Lower leg skin (tissue), 3 donors: ENCODE measurements at regions not wholly inside any gene's neighbourhood (a gene's known extent, or its start where the extent isn't known, plus 50 kb on each side); places are given as distances from the start of the nearest gene placed in this dataset.

Experiments
- CTCF ChIP-seq, 3 donors: fragments of 450-650 bp; IDR thresholded peaks; one replicate each; pipeline ENCODE4 v1.5.1; 2016; ENCODE audit warnings: antibody characterized with exemption in 3 of 3, mild to moderate bottlenecking in 3 of 3, moderate library complexity in 2 of 3
- POLR2A ChIP-seq, 2 donors: fragments of 450-650 bp; IDR thresholded peaks; one replicate each; pipeline ENCODE4 v1.6.1; 2016 to 2017; ENCODE audit warnings: antibody characterized with exemption in 2 of 2, mild to moderate bottlenecking in 1 of 2, moderate library complexity in 1 of 2

DNA sequence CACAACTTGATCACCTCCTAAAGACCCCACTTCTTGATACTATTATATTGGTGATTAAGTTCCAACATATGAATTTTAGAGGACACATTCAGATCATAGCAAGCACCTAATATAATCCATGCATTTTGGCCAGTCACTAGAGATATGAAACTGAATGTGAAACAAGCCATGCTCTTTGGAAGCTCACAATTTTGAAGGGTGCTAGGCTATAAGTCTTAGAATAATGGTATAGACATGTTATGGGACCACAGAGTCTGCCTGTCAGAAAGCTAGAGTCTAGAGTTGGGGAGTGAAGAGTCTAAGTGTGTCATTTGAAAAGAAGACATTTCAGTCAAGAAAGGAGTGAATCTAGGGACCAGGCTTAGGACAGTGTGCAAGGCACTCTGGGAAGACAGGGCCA, 186.4 kb upstream of the SLC24A5 start:
- TF ChIP-seq POLR2A (IDR thresholded peaks at IDR 0.05) (no peak), CTCF (IDR thresholded peaks at IDR 0.05) (no peak)
